HFFc6 (cell line): ENCODE measurements at regions not wholly inside any gene's neighbourhood (a gene's known extent, or its start where the extent isn't known, plus 50 kb on each side); places are given as distances from the start of the nearest gene placed in this dataset.

Source experiments
- DNase-seq: peaks from one replicate; pipeline ENCODE4 v3.0.0-alpha.2; 2018
- H3K27ac Mint-ChIP-seq: 2 replicates; pipeline ENCODE4 v1.8.0; 2020; ENCODE audit warnings: mild to moderate bottlenecking, mixed read lengths
- H3K27me3 Mint-ChIP-seq: 2 replicates; pipeline ENCODE4 v1.8.0; 2021; ENCODE audit warnings: mild to moderate bottlenecking, moderate library complexity, mixed read lengths; ENCODE audit not compliant: insufficient read depth
- H3K36me3 Mint-ChIP-seq: 2 replicates; pipeline ENCODE4 v1.8.0; 2021; ENCODE audit warnings: low read depth, mixed read lengths
- H3K4me1 Mint-ChIP-seq: 2 replicates; pipeline ENCODE4 v1.8.0; 2020; ENCODE audit warnings: low read depth, mixed read lengths
- H3K4me3 Mint-ChIP-seq: 2 replicates; pipeline ENCODE4 v1.8.0; 2020; ENCODE audit warnings: mild to moderate bottlenecking, moderate library complexity, mixed read lengths
- H3K9me3 Mint-ChIP-seq: 2 replicates; pipeline ENCODE4 v1.8.0; 2020; ENCODE audit warnings: mild to moderate bottlenecking, mixed read lengths
- TF ChIP-seq, protein P1 (sequence below): fragments of 200-600 bp; sonication (generic); IDR thresholded peaks from 2 replicates; pipeline ENCODE4 v1.5.0; 2021; ENCODE audit warnings: antibody characterized with exemption, mild to moderate bottlenecking

DNA sequence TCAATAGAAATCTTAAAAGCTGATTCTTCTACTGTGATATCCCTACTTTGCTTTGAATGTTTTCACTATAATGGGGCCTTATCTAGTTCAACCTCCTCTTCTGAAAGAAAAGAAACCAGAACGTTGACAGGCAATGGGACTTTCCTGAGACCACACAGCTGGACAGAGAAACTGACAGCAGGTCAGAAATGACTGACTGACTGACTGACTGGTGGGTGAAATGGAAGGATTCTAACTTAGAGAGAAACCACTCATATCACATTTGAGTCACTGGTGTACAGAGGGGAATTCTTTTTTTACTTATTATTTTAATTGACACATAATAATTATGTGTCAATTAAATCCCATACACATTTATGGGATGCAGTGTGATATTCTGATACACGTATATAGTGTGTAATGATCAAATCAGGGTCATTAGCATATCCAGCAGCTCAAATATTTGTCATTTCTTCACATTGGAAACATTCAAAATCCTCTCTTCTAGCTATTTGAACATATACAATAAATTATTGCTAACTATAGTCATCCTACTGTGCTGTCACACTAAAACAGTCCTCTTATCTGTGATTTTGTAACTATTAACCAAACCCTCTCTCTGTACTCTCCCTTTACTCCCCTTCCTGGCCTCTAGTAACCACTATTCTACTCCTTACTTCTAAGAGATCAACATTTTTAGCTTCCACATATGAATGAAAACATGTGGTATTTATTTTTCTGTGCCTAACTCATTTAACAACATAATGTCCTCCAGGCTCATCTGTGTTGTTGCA, 64.8 kb upstream of the NRSN1 start:
- Mint-ChIP-seq H3K9me3 (peaks cover 42% of the 10 kb centered on the region), H3K27ac (no peak overlapping the region), H3K4me1 (no peaks in the 10 kb centered on the region), H3K4me3 (no peak overlapping the region), H3K36me3 (no peaks in the 10 kb centered on the region; the same call in 1 of the 2 replicates), H3K27me3 (no peaks in the 10 kb centered on the region)
- TF ChIP-seq, protein P1, sequence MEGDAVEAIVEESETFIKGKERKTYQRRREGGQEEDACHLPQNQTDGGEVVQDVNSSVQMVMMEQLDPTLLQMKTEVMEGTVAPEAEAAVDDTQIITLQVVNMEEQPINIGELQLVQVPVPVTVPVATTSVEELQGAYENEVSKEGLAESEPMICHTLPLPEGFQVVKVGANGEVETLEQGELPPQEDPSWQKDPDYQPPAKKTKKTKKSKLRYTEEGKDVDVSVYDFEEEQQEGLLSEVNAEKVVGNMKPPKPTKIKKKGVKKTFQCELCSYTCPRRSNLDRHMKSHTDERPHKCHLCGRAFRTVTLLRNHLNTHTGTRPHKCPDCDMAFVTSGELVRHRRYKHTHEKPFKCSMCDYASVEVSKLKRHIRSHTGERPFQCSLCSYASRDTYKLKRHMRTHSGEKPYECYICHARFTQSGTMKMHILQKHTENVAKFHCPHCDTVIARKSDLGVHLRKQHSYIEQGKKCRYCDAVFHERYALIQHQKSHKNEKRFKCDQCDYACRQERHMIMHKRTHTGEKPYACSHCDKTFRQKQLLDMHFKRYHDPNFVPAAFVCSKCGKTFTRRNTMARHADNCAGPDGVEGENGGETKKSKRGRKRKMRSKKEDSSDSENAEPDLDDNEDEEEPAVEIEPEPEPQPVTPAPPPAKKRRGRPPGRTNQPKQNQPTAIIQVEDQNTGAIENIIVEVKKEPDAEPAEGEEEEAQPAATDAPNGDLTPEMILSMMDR = no peak
- no peak for DNase-seq

DNA sequence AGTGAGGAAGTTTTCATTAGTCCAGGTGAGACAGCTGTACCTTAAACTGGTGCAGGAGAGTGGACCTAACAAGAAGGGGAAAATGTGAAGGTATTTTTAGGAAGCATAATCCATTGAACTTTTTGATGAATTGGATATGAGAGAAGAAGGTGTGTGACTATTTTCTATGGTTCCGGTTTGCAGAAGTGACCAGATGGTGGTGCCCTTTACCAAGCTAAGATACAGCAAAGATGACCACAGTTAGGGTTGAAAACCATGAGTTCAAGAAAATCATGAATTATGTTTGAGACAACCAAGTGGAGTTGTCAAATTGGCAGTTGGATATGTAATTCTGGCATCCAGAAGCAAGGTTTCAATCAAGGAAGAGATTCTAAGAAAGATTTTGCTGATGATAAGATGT, 61.9 kb upstream of the NRSN1 start:
- Mint-ChIP-seq H3K9me3 (peaks cover 39% of the 10 kb centered on the region), H3K4me1 (no peaks in the 10 kb centered on the region), H3K27ac (no peak overlapping the region), H3K4me3 (no peak overlapping the region), H3K27me3 (no peaks in the 10 kb centered on the region; the same call in 1 of the 2 replicates), H3K36me3 (no peaks in the 10 kb centered on the region; the same call in 1 of the 2 replicates)
- no peak for DNase-seq
- TF ChIP-seq, protein P1 = no peak

DNA sequence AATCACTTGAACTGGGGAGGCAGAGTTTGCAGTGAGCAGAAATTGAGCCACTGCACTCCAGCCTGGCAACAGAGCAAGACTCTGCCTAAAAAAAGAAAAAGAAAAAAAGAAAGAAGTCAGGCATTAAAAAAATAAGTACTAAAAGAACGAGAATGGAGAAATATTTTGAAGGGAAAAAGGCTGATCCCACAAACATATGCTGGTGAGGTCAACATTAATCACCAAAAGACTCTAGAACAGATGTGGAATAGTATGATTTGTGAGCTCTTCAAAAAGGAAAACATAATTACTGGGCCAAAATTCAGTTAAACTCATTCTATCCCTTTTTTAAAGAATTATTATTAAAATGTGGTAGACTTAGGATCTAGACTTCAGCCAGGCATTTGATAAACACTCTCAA, 61.2 kb upstream of the NRSN1 start:
- H3K4me1 Mint-ChIP-seq = no peaks in the 10 kb centered on the region
- DNase-seq = no peak
- H3K36me3 Mint-ChIP-seq = peaks cover 5% of the 10 kb centered on the region; the same call in 1 of the 2 replicates
- no peaks in the 10 kb centered on the region; the same call in 1 of the 2 replicates for H3K27me3 Mint-ChIP-seq
- H3K4me3 Mint-ChIP-seq = no peak overlapping the region
- peaks cover 47% of the 10 kb centered on the region for H3K9me3 Mint-ChIP-seq
- TF ChIP-seq, protein P1 = no peak
- H3K27ac Mint-ChIP-seq = no peak overlapping the region

DNA sequence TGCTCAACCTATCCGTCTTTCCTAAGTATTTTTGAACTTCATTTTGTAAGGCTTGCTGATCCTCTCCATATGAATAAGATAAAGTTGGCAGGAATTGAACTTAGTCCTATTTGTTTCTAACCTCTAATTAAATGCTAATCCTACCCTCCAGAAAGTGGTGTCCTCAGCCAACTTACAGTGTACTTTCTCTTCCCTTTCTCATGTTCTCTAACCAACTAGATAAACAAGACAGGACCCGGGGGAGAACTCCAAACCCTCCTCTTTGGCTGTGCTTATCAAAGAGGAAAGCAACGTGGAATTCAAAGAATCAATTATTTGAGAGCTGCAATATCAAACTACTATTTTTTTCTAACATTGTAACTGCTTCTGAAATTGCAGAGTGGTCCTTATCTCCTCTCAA, 56.5 kb upstream of the NRSN1 start:
- TF ChIP-seq, protein P1 = no peak
- peaks cover 65% of the 10 kb centered on the region for H3K9me3 Mint-ChIP-seq
- H3K4me1 Mint-ChIP-seq = no peaks in the 10 kb centered on the region

DNA sequence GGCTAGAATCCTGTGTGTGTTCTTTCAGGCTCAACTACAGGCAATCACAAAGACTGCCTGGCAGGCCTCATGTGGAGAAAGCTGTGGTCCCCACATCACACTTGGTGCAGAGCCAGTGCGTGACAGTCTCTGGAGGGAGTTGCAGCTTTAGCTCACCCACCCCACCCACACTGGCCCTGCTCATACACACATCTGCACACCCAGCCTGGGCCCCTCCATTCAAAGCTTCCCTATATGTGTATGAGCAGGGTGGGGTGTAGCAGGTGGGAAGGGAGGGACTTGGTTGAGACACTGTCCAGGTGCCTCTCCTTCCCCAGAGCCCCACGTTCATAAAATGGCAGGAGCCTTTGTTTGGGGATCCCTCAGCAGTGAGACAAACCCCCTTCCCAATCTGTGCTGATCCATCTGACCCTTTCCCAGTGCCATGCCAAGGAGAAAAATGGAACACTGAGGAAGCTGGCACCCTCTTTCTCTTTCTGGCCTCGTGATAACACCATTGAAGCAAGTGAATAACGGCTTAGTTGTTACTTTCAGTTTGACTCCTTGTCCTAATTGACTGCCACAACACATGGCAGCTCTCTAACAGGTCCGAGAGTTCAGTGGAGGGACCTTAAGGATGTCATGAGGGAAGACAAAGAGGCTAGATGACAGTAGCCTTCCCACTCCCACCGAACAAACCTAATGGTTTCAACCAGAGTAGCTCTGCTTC, 53.8 kb upstream of the NRSN1 start:
- Mint-ChIP-seq H3K4me1 (no peaks in the 10 kb centered on the region), H3K4me3 (no peak overlapping the region), H3K27ac (no peak overlapping the region), H3K9me3 (peaks cover 76% of the 10 kb centered on the region), H3K36me3 (0 out of 2 replicates have a peak, but pooled peaks cover 5% of the 10 kb centered on the region), H3K27me3 (no peaks in the 10 kb centered on the region; the same call in none of the 2 replicates)
- TF ChIP-seq, protein P1 = no peak
- DNase-seq = no peak

More for the DNA sequence above, 56.5 kb upstream of the NRSN1 start:
- H3K36me3 Mint-ChIP-seq = peaks cover 5% of the 10 kb centered on the region; the same call in 1 of the 2 replicates
- no peak overlapping the region for H3K4me3 Mint-ChIP-seq
- DNase-seq = no peak
- H3K27ac Mint-ChIP-seq = no peak overlapping the region
- no peaks in the 10 kb centered on the region; the same call in 1 of the 2 replicates for H3K27me3 Mint-ChIP-seq
